GM19372 (cell line): ENCODE measurements at regions not wholly inside any gene's neighbourhood (a gene's known extent, or its start where the extent isn't known, plus 50 kb on each side); places are given as distances from the start of the nearest gene placed in this dataset.
"Not testable (repeated sequence)": the region's sequence is repeated elsewhere in the genome, so short reads cannot be mapped to it uniquely, and the experiment has no call there.

ENCODE experiments used
- ATAC-seq: cut with Tn5 transposase; IDR thresholded peaks from one replicate; pipeline ENCODE4 v1.9.1; 2021; ENCODE audit warnings: mild to moderate bottlenecking, low read depth, moderate library complexity; ENCODE audit not compliant: unreplicated experiment

DNA sequence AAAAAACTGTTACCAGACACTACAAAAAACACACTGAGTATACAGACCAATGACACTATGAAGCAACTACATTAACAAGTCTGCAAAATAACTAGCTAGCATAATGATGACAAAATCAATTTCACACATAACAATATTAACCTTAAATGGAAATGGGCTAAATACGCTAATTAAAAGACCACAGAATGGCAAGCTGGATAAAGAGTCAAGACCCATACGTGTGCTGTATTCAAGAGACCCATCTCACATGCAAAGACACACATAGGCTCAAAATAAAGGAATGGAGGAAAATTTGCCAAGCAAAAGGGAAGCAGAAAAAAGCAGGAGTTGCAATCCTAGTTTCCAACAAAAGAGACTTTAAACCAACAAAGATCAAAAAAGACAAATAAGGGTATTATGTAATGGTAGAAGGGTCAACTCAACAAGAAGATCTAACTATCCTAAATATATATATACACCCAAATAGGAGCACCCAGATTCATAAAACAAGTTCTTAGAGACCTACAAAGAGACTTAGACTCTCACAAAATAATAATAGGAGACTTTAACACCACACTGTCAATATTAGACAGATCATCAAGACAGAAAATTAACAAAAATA, 158.6 kb downstream of the ALDH8A1 start:
- ATAC-seq = not testable (repeated sequence)

DNA sequence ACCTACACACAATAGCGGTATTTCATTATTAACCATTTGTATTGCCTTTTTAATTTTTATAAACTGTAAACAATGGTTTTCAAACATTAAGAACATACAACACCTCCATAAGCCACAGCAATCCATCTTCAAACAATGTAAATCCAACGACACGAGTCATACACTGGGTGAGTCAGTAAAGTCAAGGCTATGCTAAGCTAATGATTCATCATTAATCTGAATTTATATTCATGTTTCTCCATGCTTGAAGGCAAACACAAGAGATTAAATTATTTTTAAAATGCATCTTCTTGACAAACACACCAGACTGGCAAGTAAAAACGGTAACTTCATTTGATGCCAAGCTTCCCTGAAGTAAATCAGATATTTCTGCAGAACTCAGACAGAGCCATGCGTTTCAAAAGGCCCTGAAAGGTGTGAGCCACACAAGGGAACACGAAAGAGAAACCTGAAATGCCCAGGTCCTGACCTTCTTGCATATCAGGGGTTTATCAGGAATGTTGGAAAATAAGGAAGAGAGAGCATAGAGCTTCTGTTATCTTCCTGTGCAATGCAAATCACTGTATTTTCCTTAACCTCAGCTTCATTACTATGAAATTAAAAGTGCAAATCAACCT, 162.5 kb downstream of the ALDH8A1 start:
- no peak for ATAC-seq

DNA sequence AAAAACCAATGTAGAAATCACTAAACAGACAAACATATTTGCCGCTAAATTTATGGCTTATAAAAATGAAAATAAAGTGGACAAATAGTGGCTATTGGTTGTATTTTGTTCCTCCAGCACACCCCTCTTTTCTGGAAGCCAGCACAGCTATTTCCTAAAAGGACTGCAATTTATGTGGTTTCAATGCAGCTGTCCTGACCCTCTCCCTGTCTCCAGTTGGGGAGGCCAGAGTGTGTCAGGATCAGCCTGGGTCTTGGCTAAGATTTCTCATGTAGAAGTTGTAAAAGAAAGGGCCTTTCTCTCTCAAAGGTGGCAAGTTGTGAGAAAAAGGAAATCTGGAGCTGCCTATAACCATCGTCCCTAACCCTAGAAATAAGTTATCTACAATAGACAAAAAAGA, 165.6 kb downstream of the ALDH8A1 start:
- ATAC-seq = no peak

DNA sequence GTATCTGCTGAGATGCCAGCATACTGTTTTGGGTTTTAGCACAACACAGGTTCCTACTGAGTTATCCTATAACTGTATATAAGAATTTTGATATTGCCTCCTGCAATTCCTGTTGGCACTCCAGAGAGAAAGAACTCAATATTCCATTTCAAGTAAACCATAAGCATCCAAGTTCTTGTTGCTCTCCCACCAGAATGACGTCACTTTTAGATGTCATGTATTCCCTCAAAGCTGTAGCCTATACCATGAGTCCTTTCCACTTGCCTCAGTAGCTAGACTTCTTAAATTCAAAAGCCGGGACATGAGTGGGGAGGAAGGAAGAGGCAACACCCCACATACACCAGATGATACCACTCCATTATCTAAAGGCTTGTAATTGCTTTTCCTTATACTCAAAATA, 171.5 kb downstream of the ALDH8A1 start:
- ATAC-seq = no peak

DNA sequence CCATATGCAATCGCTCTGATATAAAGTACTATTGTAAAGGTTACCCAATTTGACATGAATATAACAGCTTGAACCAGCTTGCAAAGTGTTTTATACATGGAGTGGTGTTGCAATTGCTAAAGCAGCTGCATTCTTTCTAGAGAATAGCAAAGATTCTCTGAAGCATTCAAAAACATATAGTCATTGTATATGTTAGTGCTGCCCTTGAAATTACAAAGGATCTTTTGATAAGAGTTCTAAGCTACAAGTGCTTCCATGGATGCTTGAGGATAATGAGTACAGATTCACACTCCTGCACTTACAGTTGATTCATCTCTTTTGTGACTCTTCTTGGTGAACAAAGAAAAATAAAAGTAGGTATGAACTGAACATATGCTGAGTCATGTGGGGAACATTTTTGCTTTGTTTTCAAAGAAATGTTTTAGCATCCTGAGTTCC, 175.7 kb downstream of the ALDH8A1 start:
- ATAC-seq = no peak

DNA sequence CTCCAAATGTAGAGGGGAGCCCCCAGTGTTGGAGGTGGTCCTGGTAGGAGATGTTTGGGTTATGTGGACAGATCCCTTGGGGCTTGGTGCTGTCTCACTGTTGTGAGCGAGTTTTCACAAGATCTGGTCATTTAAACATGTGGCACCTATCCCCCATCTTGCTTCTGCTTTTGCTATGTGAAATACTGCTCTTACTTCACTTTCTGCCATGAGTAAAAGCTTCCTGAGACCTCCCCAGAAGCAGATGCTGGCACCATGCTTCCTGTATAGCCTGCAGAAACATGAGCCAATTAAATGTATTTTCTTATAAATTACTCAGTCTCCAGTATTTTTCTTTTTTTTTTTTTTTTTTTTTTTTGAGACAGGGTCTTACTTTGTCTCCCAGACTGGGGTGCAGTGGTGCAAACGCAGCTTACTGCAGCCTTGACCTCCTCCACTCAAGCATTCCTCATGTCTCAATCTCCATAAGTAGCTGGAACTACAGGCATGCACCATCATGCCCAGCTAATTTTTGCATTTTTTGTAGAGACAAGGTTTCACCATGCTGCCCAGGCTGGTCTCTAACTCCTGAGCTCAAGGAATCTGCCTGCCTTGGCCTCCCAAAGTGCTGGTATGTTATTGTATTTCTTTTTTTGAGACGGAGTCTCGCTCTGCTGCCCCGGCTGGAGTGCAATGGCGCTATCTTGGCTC, 177.1 kb downstream of the ALDH8A1 start:
- no peak for ATAC-seq

DNA sequence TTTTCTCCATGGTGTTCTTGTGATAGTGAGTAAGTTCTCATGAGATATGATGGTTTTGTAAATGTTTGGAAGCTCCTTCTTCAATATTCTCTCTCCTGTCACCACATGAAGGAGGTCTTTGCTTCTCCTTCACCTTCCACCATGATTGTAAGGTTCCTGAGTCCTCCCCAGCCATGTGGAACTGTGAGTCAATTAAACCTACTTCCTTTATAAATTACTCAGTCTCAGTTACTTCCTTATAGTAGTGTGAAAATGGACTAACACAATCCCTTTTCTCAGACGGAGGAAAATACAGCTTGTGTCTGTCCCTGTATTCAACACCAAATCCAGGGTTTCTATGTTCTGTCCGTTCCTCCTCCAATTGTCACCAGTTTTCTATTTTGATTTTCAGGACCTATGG, 181.0 kb downstream of the ALDH8A1 start:
- no peak for ATAC-seq

DNA sequence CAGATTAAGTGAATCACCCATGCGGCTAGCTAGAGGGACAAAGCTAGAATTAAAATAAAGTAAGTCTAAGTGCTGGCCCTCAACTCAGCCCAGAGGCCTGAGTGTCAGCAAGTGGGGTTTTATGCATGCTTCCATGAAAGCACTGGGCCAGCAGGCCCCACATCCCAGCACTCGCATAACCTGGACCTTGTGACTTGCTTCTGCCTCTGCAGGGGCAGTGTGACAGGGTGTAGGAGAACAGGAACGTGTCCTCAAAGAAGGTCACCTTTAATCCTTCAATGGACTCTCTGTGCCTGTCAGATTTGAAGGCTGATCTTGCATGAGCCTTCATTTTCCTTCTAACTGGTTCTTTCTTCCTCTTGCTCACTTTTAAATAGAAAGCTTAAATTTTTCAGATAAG, 183.4 kb downstream of the ALDH8A1 start:
- no peak for ATAC-seq

DNA sequence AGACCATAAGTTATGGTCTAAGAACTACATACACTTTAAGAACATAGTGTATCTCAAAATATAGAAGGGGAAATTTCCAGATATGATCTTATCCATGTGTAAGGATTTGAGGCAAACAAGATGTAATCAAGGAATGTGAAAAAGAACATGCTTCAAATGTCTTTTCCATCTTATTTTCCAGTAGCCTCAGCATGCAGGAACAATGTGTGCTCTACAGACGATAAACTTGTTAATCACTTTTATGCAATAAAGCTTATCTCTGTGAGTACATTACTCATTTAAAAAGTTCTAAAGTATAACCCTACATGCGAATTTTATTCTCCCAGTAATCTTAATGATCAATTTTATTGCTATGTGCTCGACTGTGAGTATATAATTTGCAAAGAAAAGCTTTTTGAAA, 185.2 kb downstream of the ALDH8A1 start:
- ATAC-seq = no peak

DNA sequence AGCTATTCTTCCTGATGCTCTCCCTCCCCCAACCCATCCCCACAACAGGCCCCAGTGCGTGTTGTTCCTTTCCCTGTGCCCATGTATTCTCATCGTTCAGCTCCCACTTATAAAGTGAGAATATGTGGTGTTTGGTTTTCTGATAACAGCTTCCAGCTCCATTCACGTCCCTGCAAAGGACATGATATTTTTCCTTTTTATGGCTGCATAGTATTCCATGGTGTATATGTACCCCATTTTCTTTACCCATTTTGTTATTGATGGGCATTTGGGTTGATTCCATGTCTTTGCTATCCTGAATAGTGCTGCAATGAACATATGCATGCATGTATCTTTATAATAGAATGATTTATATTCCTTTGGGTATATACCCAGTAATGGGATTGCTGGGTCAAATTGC, 186.3 kb downstream of the ALDH8A1 start:
- ATAC-seq = not testable (repeated sequence)

DNA sequence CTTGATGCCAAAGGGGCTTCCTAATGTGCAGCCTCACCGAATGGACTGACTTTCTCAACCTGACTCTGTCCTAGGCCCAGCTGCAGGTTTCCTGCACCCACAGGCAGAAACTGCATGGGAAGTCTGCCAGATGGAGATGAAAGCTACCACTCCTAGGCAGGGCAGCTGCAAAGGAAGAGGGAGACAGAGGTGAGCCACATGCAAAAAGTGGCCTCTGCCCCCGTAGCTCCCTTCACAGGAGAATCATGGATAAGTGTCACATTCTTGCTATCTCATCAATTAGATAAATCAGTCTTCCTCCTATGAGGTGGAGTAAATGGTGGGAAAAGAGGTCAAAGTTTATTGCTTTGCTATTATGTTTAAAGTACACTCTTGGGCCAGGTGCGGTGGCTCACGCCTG, 191.3 kb downstream of the ALDH8A1 start:
- ATAC-seq = no peak

DNA sequence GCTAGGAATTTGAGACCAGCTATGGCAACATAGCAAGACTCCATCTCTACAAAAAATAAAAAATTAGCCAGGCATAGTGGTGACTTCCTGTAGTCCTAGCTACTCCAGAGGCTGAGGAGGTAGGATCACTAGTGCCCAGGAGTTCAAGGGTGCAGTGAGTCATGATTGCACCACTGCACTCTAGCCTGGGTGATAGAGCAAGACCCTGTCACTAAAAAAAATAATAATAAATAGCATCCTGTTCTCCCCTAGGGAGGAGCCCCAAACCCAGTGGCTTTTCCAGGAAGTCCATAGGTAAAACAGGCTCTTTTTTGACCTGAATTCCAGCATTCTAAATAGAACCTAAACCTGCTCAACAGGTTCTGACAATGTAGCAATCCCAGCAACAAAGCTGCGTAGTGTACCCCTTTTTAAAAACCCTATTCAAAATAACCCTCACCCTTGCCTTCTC, 192.0 kb downstream of the ALDH8A1 start:
- ATAC-seq = no peak

DNA sequence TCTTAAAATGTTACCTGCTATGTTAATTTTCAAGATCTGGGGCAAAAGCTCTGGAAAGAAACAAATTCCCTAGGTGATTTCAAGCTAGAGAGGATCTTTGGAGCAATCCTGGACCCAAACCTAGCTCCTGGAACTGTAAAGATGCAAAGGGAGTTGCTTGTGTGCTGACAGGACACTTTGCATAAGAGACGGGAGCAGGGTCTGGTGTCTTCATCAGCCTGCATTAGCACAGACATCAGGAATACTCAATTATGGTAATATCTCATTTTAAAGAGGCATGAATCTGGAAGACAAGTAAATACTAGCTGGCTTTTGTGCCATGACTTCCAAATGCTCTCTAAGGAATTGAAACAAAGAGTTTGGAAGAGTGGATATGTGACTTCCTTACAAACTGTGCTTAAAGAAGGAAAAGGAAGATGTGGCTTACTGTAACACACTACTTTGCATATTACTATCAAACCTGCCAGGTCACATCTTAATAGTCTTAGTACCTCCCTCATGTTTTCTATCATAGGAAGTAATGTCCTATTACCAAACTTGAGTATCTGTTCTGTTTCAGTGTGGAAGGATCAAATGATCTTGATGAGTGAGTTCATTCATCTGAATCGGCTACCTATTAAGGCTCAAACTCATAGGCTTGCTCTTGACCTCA, 193.4 kb downstream of the ALDH8A1 start:
- no peak for ATAC-seq

DNA sequence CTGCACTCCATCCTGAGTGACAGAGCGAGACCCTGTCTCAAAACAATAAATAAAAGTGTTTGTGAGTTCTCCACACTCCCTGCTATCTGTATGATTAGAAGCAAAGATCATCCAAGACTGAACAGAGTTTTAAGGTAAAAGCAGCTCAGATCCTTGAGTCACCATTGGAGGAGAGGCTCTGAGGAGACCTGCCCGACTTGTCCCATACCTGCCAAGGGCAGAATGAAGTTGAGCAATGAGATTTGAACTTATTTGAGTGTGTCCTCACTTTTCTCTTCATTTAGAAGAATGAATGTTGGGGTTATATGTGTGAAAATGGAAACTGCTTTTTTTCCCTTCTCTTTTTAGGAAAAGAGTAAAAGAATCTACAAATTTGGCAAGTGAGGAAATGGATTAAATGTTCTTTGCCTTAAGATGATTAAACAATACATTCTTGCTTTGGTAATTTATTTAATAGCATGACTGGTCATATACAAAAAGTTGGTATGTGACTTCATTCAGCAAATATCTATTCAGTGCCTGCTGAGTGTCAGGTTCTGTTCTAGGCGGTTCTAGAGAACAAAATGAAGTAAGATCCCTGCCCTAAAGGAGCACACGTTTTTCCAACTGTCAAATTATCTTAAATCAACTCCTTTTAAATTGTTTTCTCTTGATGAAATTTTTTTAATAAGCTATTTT, 195.7 kb downstream of the ALDH8A1 start:
- no peak for ATAC-seq

DNA sequence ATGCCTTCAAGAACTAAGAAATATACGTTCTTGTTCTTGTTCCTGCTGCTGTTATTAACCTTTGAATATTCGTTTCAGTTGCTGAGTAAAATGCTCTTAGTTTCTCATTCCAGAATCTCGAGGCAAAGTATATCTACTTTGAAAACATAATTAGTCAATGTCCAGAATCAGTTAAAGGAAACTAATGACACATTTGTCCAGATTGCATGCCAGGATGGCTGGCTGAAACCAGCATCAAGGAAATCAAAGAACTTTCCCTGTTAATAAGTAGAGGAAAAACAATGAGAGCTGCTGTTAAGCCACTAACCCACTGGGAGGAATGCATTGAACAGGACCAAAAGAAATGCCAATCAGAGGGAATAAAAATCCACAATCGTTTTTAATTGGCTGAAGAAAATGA, 196.9 kb downstream of the ALDH8A1 start:
- ATAC-seq = no peak

DNA sequence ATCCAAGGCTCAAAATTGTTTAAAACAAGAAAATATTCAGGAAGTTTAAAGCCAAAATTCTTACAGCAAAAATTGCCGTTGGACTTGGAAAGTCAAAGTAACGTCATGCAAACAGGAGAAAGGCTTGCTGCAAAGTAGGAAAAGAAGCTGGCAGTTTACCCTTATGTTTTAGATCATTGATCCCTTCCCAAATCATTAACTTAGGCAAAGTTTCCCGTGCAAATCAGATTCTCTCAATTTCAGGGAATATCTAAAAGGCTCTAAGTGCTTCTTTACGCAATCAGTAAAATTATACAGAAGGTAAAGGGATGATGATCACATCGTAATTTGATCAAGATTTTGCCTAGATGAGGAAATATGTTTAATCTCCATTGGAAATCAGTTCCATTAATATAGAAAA, 197.5 kb downstream of the ALDH8A1 start:
- ATAC-seq = no peak

DNA sequence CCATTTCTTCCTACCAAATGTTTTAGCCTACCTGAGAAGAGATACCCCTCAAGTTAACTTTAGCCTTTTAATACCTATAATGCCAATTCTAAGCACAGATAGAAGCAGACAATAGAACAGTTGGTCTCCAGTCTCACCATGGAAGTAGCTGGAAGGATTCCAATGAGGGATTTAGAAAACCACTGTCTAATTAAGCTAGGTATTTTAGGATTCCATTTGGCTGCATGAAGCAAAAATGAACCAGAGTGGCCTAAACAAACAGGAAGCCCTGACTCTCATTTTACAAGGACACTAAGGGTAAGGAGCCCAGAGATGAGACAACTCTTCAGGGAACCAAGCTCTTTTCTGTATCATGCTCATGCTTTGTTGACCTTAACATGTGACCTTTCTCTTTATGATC, 199.2 kb downstream of the ALDH8A1 start:
- ATAC-seq = no peak

DNA sequence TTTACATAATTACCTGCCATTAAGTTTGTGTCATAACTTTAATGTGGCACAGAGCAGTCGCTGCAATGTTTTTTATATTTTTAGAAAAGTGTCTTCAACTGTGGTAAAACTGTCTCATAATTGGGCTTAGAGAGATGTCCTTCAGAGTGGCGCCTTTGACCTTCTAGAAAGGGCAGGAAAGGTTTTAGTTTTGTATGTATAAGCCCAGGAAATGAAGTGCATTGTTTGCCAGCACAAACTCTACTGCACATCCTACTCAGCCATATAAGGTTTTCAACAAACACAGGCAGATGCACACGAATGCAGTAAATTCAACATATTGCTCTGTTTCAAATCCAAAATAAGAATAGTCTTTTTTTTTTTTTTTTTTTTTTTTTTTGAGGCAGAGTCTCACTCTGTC, 201.4 kb downstream of the ALDH8A1 start:
- no peak for ATAC-seq

DNA sequence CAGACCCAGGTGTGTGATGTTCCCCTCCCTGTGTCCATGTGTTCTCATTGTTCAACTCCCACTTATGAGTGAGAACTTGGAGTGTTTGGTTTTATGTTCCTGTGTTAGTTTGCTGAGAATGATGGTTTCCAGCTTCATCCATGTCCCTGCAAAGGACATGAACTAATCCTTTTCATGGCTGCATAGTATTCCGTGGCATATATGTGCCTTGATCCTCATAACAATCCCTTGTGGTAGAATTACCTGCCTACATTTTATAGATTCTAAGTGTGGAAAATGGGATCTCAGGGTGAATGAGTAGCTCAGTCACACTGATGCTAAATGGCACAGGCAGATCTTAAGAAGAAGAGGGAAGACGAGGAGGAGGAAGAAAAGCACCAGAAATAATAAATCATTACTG, 202.7 kb downstream of the ALDH8A1 start:
- not testable (repeated sequence) for ATAC-seq

DNA sequence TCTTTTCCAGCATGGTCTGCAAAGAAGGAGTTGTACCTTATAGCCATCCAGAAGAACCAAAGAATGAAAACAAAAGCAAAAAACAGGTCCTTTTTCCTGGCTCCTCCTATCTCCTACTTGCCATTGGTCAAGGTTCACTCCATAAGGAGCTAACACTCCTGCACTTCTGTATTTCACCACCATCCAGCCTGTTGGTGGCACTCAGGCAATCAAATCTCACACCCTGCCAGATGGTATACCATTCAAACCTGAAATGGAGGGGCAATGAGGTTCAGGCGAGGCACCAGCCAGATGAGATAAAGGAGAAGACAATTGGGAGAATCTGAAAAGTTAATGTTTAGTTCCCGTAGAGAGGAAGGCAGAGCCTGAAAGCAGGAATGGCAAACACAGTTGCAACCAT, 203.8 kb downstream of the ALDH8A1 start:
- no peak for ATAC-seq

DNA sequence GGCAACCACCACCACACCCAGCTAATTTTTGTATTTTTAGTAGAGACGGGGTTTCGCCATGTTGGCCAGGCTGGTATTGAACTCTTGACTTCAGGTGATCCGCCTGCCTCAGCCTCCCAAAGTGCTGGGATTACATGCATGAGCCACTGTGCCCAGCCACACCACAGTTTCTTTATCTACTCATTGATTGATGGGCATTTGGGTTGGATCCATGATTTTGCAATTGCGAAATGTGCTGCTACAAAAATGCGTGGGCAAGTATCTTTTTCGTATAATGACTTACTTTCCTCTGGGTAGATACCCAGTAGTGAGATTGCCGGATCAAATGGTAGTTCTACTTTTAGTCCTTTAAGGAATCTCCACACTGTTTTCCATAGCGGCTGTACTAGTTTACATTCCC, 204.7 kb downstream of the ALDH8A1 start:
- ATAC-seq = not testable (repeated sequence)
